GM18907 (cell line): ENCODE measurements at regions not wholly inside any gene's neighbourhood (a gene's known extent, or its start where the extent isn't known, plus 50 kb on each side); places are given as distances from the start of the nearest gene placed in this dataset.

Source experiments
- ATAC-seq: cut with Tn5 transposase; IDR thresholded peaks from one replicate; pipeline ENCODE4 v1.9.1; 2021; ENCODE audit warnings: mild to moderate bottlenecking, moderate library complexity; ENCODE audit not compliant: unreplicated experiment

- no peak for ATAC-seq
Measured at GRCh38 chr11:27195837-27196202, 155.2 kb downstream of the BBOX1 start.

GRCh38 chr11:27194976-27195375 is 154.4 kb downstream of the BBOX1 start:
- no peak for ATAC-seq

GRCh38 chr11:27193434-27194225 is 153.0 kb downstream of the BBOX1 start:
- no peak for ATAC-seq

DNA sequence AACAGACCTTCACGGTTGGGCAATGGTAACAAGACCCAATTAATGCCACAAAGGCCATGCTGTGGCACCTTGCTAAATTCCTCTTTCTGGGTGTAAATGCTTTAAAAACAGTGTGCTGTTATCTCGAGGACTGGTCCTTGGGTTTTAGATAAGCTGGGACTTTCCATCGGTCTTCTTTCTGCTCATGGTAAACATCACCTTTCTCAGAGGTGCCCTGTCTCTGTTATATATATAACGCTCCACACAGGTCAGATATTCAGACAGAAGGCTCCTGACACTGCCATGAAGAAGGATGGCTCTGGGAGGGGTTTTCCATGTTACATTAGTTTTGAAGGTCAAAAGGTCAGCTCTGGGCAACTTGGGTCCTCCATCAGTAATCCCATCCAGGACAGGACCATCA is 151.6 kb downstream of the BBOX1 start:
- ATAC-seq: no peak

DNA sequence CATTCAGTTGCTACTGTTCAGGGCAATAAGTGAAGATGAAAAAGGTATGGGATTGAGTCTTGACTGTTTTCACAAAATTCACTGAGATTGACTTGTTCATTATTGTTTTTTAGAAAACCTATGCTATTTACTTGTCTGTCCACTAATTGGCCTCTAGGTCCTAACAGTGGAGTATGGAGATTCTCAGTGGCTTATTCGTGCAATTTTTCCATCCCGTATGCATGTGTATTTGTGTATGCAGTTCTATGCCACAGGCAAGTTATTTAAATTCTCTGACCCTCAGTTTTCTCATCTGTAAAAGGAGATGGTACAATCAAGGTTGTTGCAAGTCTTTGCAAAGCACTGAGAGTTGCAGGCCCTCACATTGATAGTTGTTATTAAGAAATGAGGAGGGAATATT is 151.0 kb downstream of the BBOX1 start:
- no peak for ATAC-seq

GRCh38 chr11:27188696-27189095 is 148.1 kb downstream of the BBOX1 start:
- no peak for ATAC-seq

DNA sequence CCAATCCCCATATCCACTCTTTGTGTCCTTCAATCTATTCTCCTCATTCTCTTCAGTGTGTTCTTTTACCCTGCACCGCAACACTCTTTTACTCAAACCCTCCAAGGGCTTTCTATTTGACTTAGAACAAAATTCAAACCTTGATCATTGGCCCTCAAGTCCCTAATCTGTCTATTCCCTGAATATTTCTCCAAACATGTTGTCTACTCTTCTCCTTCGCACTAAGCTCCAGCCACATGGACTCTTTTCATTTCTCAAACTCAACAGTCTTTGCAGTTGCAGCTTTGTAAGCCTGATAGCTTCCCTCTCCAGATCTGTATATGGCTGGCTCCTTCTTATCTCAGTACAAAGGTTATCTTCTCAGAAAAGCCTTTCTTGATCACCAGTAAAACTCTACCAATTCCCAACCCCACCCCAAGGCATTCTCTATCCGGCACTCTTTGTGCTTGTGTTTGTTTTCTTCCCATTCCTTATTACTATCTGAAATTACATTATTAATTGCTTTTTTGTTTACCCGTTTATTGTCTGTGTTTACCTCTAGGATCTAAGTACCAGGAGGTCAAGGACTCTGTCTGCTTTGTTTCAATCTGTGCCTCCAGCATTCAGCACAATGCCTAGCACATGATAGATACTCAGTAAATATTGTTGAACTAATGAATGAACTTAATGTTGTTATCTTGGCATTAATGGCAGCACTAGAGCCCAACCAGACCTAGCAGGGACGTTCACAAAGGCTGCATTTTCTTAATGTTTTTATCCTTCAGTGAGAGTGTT is 147.4 kb downstream of the BBOX1 start:
- no peak for ATAC-seq

DNA sequence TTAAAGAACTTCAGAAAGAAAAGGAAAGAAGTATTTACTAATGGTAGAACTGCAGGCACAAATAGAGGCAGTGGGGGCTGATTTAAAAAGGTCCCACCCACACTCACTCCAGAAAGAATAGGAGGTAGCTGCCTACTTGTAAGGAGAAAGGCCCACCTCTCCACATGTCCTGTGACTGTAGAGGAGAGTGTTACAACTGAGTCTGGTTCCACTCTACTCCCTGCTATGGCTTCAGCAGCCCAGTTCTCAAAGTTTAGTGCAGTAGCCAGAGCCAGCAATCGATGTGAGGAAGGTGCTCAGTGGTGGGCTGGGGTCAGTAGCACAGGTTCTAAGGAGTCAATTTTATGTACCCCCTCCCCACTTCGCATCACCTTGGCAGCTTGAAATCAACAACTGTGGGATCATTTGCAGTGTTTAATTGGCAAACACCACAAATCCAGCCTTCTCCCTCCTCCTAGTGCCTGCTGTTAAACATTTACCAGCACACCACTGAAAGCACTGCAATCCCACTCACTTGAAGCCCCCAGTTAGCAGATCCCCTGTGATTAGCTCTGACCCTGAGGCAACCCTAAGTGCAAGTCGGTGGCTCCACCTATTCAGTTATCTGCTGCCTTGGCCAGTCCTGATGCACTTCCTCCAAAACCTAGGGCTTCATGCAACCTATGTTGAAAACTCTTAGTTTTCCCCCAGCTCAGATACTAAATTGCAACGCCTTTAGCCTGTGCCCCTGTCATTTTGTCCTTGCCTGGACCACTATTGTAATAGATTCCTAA is 146.6 kb downstream of the BBOX1 start:
- ATAC-seq: no peak

DNA sequence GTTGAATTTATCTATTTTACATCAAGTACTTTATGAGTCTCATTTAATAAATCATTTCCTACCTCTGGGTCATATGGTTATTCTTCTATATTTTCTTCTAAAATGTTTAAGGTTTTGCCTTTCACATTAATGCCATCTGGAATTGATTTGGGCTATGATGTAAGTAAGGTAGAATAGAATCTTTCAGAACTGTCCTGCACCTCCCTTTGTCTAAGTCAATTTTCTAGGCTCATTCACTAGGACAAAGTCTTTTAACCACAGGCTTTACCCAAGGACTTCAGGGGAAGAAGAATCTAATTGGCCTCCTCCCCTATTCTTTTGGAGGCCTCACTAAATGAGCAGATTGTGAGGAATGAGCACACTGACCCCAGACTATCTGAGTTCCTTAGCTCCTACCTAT is 146.0 kb downstream of the BBOX1 start:
- ATAC-seq: no peak

DNA sequence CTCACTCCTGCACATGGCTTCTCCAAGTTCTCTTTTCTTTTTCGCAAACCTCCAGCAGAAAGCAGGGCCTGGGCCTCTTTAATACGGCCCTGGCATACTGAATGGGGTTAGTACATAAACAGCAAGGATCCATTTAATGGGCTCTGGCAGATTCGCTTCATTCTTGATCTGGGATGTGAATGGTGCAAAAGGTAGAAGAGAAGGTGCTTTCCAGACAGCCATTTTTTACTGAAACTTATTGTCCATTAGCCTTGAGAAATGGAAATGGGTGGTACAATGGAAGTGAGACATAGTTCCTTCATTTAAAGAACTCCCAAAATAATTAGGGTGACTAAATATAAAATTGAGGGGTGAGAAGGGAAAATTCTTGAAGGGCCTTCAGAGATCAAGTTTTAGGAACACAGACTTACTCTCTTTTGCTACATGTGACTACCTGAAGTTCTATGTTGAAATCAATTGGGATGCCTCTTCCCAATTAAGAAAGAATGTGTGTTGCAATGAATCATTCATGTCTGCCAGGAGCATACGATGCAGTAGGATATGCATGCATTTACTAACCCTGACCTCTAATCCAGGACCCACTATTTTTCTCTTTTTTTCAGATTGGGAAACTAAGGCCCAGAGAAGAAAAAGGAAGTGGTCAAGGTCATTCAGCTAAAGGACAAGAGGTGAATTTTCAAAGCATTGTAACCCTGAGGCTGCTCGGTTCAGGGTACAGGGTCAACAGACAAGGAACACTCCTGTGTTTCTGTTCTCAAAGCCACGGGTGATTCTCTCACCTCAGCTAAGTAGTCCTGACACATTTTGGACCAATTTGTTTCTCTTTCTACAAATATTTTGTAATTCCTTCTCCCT is 144.1 kb downstream of the BBOX1 start:
- peak; percentile 24 for ATAC-seq

DNA sequence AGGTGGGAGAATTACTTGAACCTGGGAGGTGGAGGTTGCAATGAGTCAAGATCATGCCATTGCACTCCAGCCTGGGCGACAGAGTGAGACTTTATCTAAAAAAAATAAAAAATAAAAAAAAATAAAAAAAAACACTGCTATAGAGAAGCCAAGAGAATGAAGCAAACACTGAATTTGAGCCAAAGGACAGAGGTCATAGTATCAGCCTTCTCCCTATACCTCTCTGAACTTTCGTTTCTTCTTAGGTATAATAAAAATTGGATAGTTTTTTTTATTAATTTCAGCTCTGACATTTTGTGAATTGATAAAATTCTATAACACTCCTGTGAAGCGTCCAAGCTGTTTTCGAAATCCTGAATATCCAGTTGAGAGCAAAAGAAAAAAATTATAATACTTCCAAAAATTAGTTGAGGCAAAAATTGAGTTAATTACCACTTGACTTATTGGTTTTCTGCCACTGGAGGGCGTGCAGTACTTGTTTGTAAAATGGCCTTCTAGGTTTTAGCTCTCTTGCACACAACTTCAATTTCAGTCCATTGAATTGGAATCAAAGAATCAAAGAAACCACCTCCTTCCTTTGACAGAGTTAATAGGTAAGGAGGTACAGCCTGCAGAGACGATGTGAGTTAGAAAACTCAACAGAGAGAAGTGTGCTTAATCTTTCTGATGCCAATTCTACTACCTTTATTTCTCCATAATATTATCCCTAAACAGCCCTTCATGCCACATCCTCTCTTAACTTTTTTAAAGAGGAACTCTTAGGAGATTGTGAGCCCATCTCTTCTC is 143.2 kb downstream of the BBOX1 start:
- peak; percentile 66 for ATAC-seq

GRCh38 chr11:27179334-27179733 is 138.7 kb downstream of the BBOX1 start:
- ATAC-seq: no peak

GRCh38 chr11:27178859-27179258 is 138.2 kb downstream of the BBOX1 start:
- ATAC-seq: no peak
